Endothelial cell of umbilical vein (primary cell): ENCODE measurements at regions not wholly inside any gene's neighbourhood (a gene's known extent, or its start where the extent isn't known, plus 50 kb on each side); places are given as distances from the start of the nearest gene placed in this dataset.

Source experiments
- BruUV-seq: library from RNA; stranded (reverse); fragments of 400-500 nt; replicated peaks from 2 replicates; lab custom pipeline; 2021; lab: Mats Ljungman, UMichigan
- CTCF ChIA-PET: fragments of 300-600, 350-600 bp; sonication (Branson Sonifier 250); formaldehyde crosslinking; loops from one replicate; lab custom pipeline; 2021; ENCODE audit warnings: antibody characterized with exemption, inconsistent platforms; lab: Charles Lee
- POLR2A ChIA-PET: fragments of 300-600, 350-600 bp; sonication (Branson Sonifier 250); formaldehyde crosslinking; loops from one replicate; lab custom pipeline; 2021; ENCODE audit warnings: antibody characterized with exemption, inconsistent platforms; lab: Charles Lee
- DNase-seq: peaks from one replicate; pipeline ENCODE4 v3.0.0-alpha.2; 2011; ENCODE audit warnings: low read depth, low spot score
- FAIRE-seq: peaks from 2 replicates; lab custom pipeline; 2011; peaks lifted over from hg19 to GRCh38; lab: Jason Lieb, UNC
- H2AFZ ChIP-seq: 2 replicates; pipeline ENCODE4 v1.6.0; 2012; ENCODE audit warnings: low read depth, low read length, control low read depth, inconsistent platforms
- H3K27ac ChIP-seq: 2 replicates; pipeline ENCODE4 v1.5.1; 2011; ENCODE audit warnings: low read depth, mild to moderate bottlenecking, control low read depth, low read length, moderate library complexity; ENCODE audit not compliant: insufficient read depth
- H3K27me3 ChIP-seq, 2 experiments: 2 replicates each; pipeline versions ENCODE4 v1.6.0 to v1.6.1; 2011; ENCODE audit warnings: low read length in 2 of 2, mixed read lengths in 1 of 2; ENCODE audit not compliant: control insufficient read depth in 2 of 2, insufficient read depth in 2 of 2
- H3K36me3 ChIP-seq, 2 experiments: 2 replicates in 1 of 2; 3 replicates in 1 of 2; pipeline ENCODE4 v1.5.1; 2011; ENCODE audit warnings: low read length in 2 of 2, mild to moderate bottlenecking in 1 of 2, moderate library complexity in 1 of 2; ENCODE audit not compliant: control insufficient read depth in 2 of 2, insufficient read depth in 2 of 2; ENCODE audit errors: extremely low read depth in 1 of 2
- H3K4me1 ChIP-seq: 3 replicates; pipeline ENCODE4 v1.5.1; 2011; ENCODE audit warnings: mild to moderate bottlenecking, low read length; ENCODE audit not compliant: control insufficient read depth, insufficient read depth; ENCODE audit errors: extremely low read depth
- H3K4me2 ChIP-seq: 2 replicates; pipeline ENCODE4 v1.6.1; 2011; ENCODE audit warnings: low read length, control low read depth, mixed read lengths; ENCODE audit not compliant: insufficient read depth
- H3K4me3 ChIP-seq, 3 experiments: fragments of 200-600 bp in 1 of 3; sonication (generic), shearing (Covaris generic) in 1 of 3; replicated peaks in 1 of 3; 2 replicates each; pipeline ENCODE4 v1.5.1; 2011 to 2016; ENCODE audit warnings: control low read depth in 3 of 3, low read length in 3 of 3, mild to moderate bottlenecking in 2 of 3, inconsistent platforms in 1 of 3, low read depth in 1 of 3, moderate library complexity in 1 of 3; ENCODE audit not compliant: insufficient read depth in 1 of 3
- H3K79me2 ChIP-seq: 2 replicates; pipeline ENCODE4 v1.6.0; 2012; ENCODE audit warnings: low read length, inconsistent platforms; ENCODE audit not compliant: control insufficient read depth, insufficient read depth
- H3K9ac ChIP-seq: replicated peaks from 2 replicates; pipeline ENCODE3; 2011; ENCODE audit warnings: low read length, control low read depth; ENCODE audit not compliant: insufficient read depth; ENCODE audit errors: extremely low read depth
- H3K9me1 ChIP-seq: replicated peaks from 3 replicates; pipeline ENCODE4 v1.6.0; 2011; ENCODE audit warnings: mild to moderate bottlenecking, low read length; ENCODE audit not compliant: control insufficient read depth, insufficient read depth; ENCODE audit errors: extremely low read depth
- H3K9me3 ChIP-seq: replicated peaks from 2 replicates; pipeline ENCODE4 v1.5.1; 2012; ENCODE audit warnings: low read length, inconsistent platforms; ENCODE audit not compliant: control insufficient read depth, insufficient read depth
- H4K20me1 ChIP-seq: replicated peaks from 2 replicates; pipeline ENCODE3; 2011; ENCODE audit warnings: mild to moderate bottlenecking, low read length; ENCODE audit not compliant: control insufficient read depth, insufficient read depth; ENCODE audit errors: extremely low read depth
- CTCF ChIP-seq, 2 donors: IDR thresholded peaks; 1 replicate in 1 of 2; 2 replicates in 1 of 2; pipeline ENCODE4 v1.5.1; 2011; ENCODE audit warnings: low read length in 2 of 2, mild to moderate bottlenecking in 2 of 2, moderate library complexity in 2 of 2, control low read depth in 1 of 2, inconsistent platforms in 1 of 2, low read depth in 1 of 2; ENCODE audit not compliant: insufficient read depth in 1 of 2; ENCODE audit errors: extremely low read depth in 1 of 2
- EZH2 ChIP-seq: IDR thresholded peaks from 2 replicates; pipeline ENCODE4 v1.6.1; 2012; ENCODE audit warnings: borderline replicate concordance, low read depth, mild to moderate bottlenecking, moderate library complexity, low read length, inconsistent platforms; ENCODE audit not compliant: severe bottlenecking
- FOS ChIP-seq: IDR thresholded peaks from 2 replicates; pipeline ENCODE4 v1.6.1; 2011; ENCODE audit warnings: mild to moderate bottlenecking, low read length, moderate library complexity, borderline replicate concordance; ENCODE audit not compliant: insufficient read depth
- GATA2 ChIP-seq: IDR thresholded peaks from 2 replicates; pipeline ENCODE4 v1.7.0; 2011; ENCODE audit warnings: low read depth, mild to moderate bottlenecking, moderate library complexity, mixed read lengths, low read length; ENCODE audit not compliant: insufficient read length, insufficient read depth
- JUN ChIP-seq: IDR thresholded peaks from 2 replicates; pipeline ENCODE4 v1.6.1; 2011; ENCODE audit warnings: borderline replicate concordance, low read depth; ENCODE audit not compliant: insufficient read length, insufficient read depth
- MAX ChIP-seq: IDR thresholded peaks from 2 replicates; pipeline ENCODE4 v1.6.1; 2011; ENCODE audit not compliant: insufficient read depth, insufficient read length
- MYC ChIP-seq: IDR thresholded peaks from one replicate; pipeline ENCODE4 v1.6.1; 2011; ENCODE audit warnings: mild to moderate bottlenecking, low read depth, low read length
- POLR2A ChIP-seq: IDR thresholded peaks from 2 replicates; pipeline ENCODE4 v1.6.1; 2012; ENCODE audit warnings: low read depth, mild to moderate bottlenecking, control low read depth, low read length
- POLR2AphosphoS5 ChIP-seq: IDR thresholded peaks from 2 replicates; pipeline ENCODE4 v1.6.1; 2012; ENCODE audit warnings: low read depth, mild to moderate bottlenecking, control low read depth, low read length, moderate library complexity; ENCODE audit not compliant: insufficient read depth
- dilution Hi-C: fragments of 300-500 bp; cut with MboI; formaldehyde crosslinking; loops from one replicate; pipeline ENCODE4 v1.15.0; 2019; ENCODE audit warnings: low sequenced_read_pairs; ENCODE audit not compliant: extremely low pct_ligation_motif_present
- intact Hi-C: fragments of 100-400 bp; cut with micrococcal nuclease; formaldehyde crosslinking; loops from one replicate; pipeline ENCODE4 v1.10.0; 2022

- H3K27me3 ChIP-seq: no peaks in the 10 kb centered on the region
- H3K9me3 ChIP-seq: no peaks in the 10 kb centered on the region
- peaks cover 8% of the 10 kb centered on the region for H3K4me1 ChIP-seq
- intact Hi-C loops (no loop called here), dilution Hi-C loops (no loop called here)
- H3K4me2 ChIP-seq: no peak overlapping the region
- POLR2A ChIA-PET: no interaction called here
- H2AFZ ChIP-seq: no peak overlapping the region
- no peak for DNase-seq
- H4K20me1 ChIP-seq: no peaks in the 10 kb centered on the region
- no TSS peak for BruUV-seq
- TF ChIP-seq MYC (no peak), EZH2 (no peak), FOS (no peak), GATA2 (no peak), POLR2A (no peak), POLR2AphosphoS5 (no peak), CTCF (IDR thresholded peaks at IDR 0.05; ENCODE audit: extremely low read depth in 1 of 2, insufficient read depth in 1 of 2, low read depth in 1 of 2, low read length in 2 of 2) (no peak), MAX (no peak), JUN (no peak)
- H3K79me2 ChIP-seq: peaks cover 91% of the 10 kb centered on the region
- H3K9me1 ChIP-seq: no peaks in the 10 kb centered on the region
- no peak overlapping the region for H3K4me3 ChIP-seq
- H3K27ac ChIP-seq: no peak overlapping the region
- no peak overlapping the region for H3K9ac ChIP-seq
- CTCF ChIA-PET: no interaction called here
- H3K36me3 ChIP-seq: peaks cover 19 to 50% of the 10 kb centered on the region in 2 experiments
- FAIRE-seq: no peak
Observed at GRCh38 chr22:46094676-46095075, 55.6 kb upstream of the PPARA start.
